Mesendoderm (in vitro differentiated cells): ENCODE measurements at regions not wholly inside any gene's neighbourhood (a gene's known extent, or its start where the extent isn't known, plus 50 kb on each side); places are given as distances from the start of the nearest gene placed in this dataset.

Experiments used
- DNase-seq: peaks from one replicate; pipeline ENCODE4 v3.0.0; 2013
- H2AK5ac ChIP-seq: 2 replicates; pipeline ENCODE4 v1.6.1; 2013; ENCODE audit warnings: low read length, inconsistent platforms
- H2BK120ac ChIP-seq: 2 replicates; pipeline ENCODE4 v1.6.1; 2013; ENCODE audit warnings: low read depth, mild to moderate bottlenecking, low read length, moderate library complexity, mixed read lengths
- H2BK15ac ChIP-seq: replicated peaks from 2 replicates; pipeline ENCODE4 v1.6.1; 2013; ENCODE audit warnings: low read depth, mild to moderate bottlenecking, moderate library complexity
- H2BK5ac ChIP-seq: 2 replicates; pipeline ENCODE4 v1.6.1; 2013; ENCODE audit warnings: low read length, inconsistent platforms
- H3K18ac ChIP-seq: 2 replicates; pipeline ENCODE4 v1.6.1; 2013; ENCODE audit warnings: mild to moderate bottlenecking, low read length, mixed read lengths
- H3K23ac ChIP-seq: one replicate; pipeline ENCODE4 v1.6.1; 2013; ENCODE audit warnings: low read length
- H3K27ac ChIP-seq: 2 replicates; pipeline ENCODE4 v1.5.1; 2013; ENCODE audit warnings: low read depth, mild to moderate bottlenecking, inconsistent platforms, low read length, moderate library complexity
- H3K27me3 ChIP-seq: 2 replicates; pipeline ENCODE4 v1.6.1; 2013; ENCODE audit warnings: low read length, control low read depth, mild to moderate bottlenecking, inconsistent platforms; ENCODE audit not compliant: insufficient read depth, poor library complexity
- H3K36me3 ChIP-seq: 2 replicates; pipeline ENCODE4 v1.6.1; 2013; ENCODE audit warnings: low read length, inconsistent platforms; ENCODE audit not compliant: control insufficient read depth, insufficient read depth
- H3K4ac ChIP-seq: one replicate; pipeline ENCODE4 v1.6.1; 2013; ENCODE audit warnings: low read depth, mild to moderate bottlenecking, low read length, moderate library complexity
- H3K4me1 ChIP-seq: 2 replicates; pipeline ENCODE4 v1.6.1; 2013; ENCODE audit warnings: low read depth, low read length, inconsistent platforms; ENCODE audit not compliant: control insufficient read depth
- H3K4me2 ChIP-seq: 2 replicates; pipeline ENCODE4 v1.6.1; 2013; ENCODE audit warnings: low read length
- H3K4me3 ChIP-seq: 2 replicates; pipeline ENCODE4 v1.5.1; 2013; ENCODE audit warnings: mild to moderate bottlenecking, low read length
- H3K56ac ChIP-seq: one replicate; pipeline ENCODE4 v1.6.1; 2013; ENCODE audit warnings: low read length
- H3K79me1 ChIP-seq: 2 replicates; pipeline ENCODE4 v1.6.1; 2013; ENCODE audit warnings: low read length, inconsistent platforms
- H3K79me2 ChIP-seq: 2 replicates; pipeline ENCODE4 v1.6.1; 2013; ENCODE audit warnings: mild to moderate bottlenecking, low read length; ENCODE audit not compliant: control insufficient read depth, insufficient read depth
- H3K9ac ChIP-seq: 2 replicates; pipeline ENCODE4 v1.6.1; 2013; ENCODE audit warnings: low read length, inconsistent platforms
- H4K5ac ChIP-seq: one replicate; pipeline ENCODE4 v1.6.1; 2013; ENCODE audit warnings: low read length
- H4K8ac ChIP-seq: one replicate; pipeline ENCODE4 v1.6.1; 2013; ENCODE audit warnings: low read depth, mild to moderate bottlenecking, control low read depth, low read length, moderate library complexity
- WGBS: extraction: QIAGEN DNeasy Blood & Tissue Kit; methylation state at CpG from one replicate; pipeline ENCODE4 v1.1.7; 2013; ENCODE audit warnings: low lambda C conversion rate, missing lambda C conversion rate; ENCODE audit not compliant: insufficient coverage; ENCODE audit errors: extremely low coverage; 5-methylcytosine and 5-hydroxymethylcytosine counted together

- Histone ChIP-seq H3K27me3 (no peaks in the 10 kb centered on the region), H3K4ac (peak overlapping the region; percentile 36), H3K23ac (no peak overlapping the region), H3K18ac (no peak overlapping the region), H2BK5ac (no peak overlapping the region), H2AK5ac (no peak overlapping the region), H3K9ac (no peak overlapping the region), H4K8ac (no peak overlapping the region), H3K4me2 (no peak overlapping the region), H3K4me1 (no peaks in the 10 kb centered on the region), H3K36me3 (no peaks in the 10 kb centered on the region), H2BK120ac (no peak overlapping the region), H4K5ac (no peak overlapping the region), H3K4me3 (no peak overlapping the region), H3K79me1 (no peaks in the 10 kb centered on the region), H3K27ac (no peak overlapping the region), H3K56ac (no peak overlapping the region), H3K79me2 (no peaks in the 10 kb centered on the region), H2BK15ac (no peak overlapping the region)
- no CpG with 5 or more reads among the region's 2 CpGs for WGBS
- no peak for DNase-seq
Observed at GRCh38 chr5:165775111-165775510, 2269.7 kb downstream of the MAT2B start.

- DNase-seq, result no peak
Observed at GRCh38 chr5:165779505-165779904, 2274.1 kb downstream of the MAT2B start.

GRCh38 chr5:165780901-165781300, 2275.5 kb downstream of the MAT2B start:
- Histone ChIP-seq H3K18ac (no peak overlapping the region), H4K8ac (no peak overlapping the region), H3K79me1 (no peaks in the 10 kb centered on the region), H3K9ac (no peak overlapping the region), H3K4me1 (no peaks in the 10 kb centered on the region), H2BK120ac (no peak overlapping the region), H3K36me3 (no peaks in the 10 kb centered on the region), H3K4ac (no peak overlapping the region), H3K56ac (no peak overlapping the region), H4K5ac (no peak overlapping the region), H3K79me2 (no peaks in the 10 kb centered on the region), H2BK5ac (no peak overlapping the region), H3K27ac (no peak overlapping the region), H2AK5ac (no peak overlapping the region), H3K27me3 (no peaks in the 10 kb centered on the region), H3K4me3 (no peak overlapping the region), H3K23ac (no peak overlapping the region), H3K4me2 (no peak overlapping the region), H2BK15ac (no peak overlapping the region)
- WGBS, result no CpG with 5 or more reads among the region's 5 CpGs
- DNase-seq, result no peak

More at GRCh38 chr5:165779505-165779904, 2274.1 kb downstream of the MAT2B start:
- H3K79me1 ChIP-seq, result no peaks in the 10 kb centered on the region
- no peak overlapping the region for H2AK5ac ChIP-seq
- H4K5ac ChIP-seq, result no peak overlapping the region
- no peak overlapping the region for H3K23ac ChIP-seq
- H4K8ac ChIP-seq, result no peak overlapping the region
- H2BK15ac ChIP-seq, result no peak overlapping the region
- H3K4me3 ChIP-seq, result no peak overlapping the region
- H2BK5ac ChIP-seq, result no peak overlapping the region
- no peaks in the 10 kb centered on the region for H3K36me3 ChIP-seq
- H3K4me2 ChIP-seq, result no peak overlapping the region
- no peaks in the 10 kb centered on the region for H3K27me3 ChIP-seq
- H3K4ac ChIP-seq, result no peak overlapping the region
- no peak overlapping the region for H2BK120ac ChIP-seq
- H3K4me1 ChIP-seq, result no peaks in the 10 kb centered on the region
- H3K18ac ChIP-seq, result no peak overlapping the region
- H3K27ac ChIP-seq, result no peak overlapping the region
- no peaks in the 10 kb centered on the region for H3K79me2 ChIP-seq
- no CpG with 5 or more reads among the region's 1 CpG for WGBS
- H3K9ac ChIP-seq, result no peak overlapping the region
- no peak overlapping the region for H3K56ac ChIP-seq

- Histone ChIP-seq H3K4me2 (no peak overlapping the region), H3K27ac (no peak overlapping the region), H3K27me3 (no peaks in the 10 kb centered on the region), H3K56ac (no peak overlapping the region), H2BK5ac (no peak overlapping the region), H3K4ac (no peak overlapping the region), H3K79me2 (no peaks in the 10 kb centered on the region), H2AK5ac (no peak overlapping the region), H3K79me1 (no peaks in the 10 kb centered on the region), H3K36me3 (no peaks in the 10 kb centered on the region), H4K5ac (no peak overlapping the region), H3K23ac (no peak overlapping the region), H2BK120ac (no peak overlapping the region), H2BK15ac (no peak overlapping the region), H3K9ac (no peak overlapping the region), H3K18ac (no peak overlapping the region), H3K4me3 (no peak overlapping the region), H4K8ac (no peak overlapping the region), H3K4me1 (no peaks in the 10 kb centered on the region)
- DNase-seq, result no peak
- WGBS, result no CpG with 5 or more reads among the region's 4 CpGs
Observed at GRCh38 chr5:165781738-165782137, 2276.3 kb downstream of the MAT2B start.

GRCh38 chr5:165783024-165783423, 2277.6 kb downstream of the MAT2B start:
- Histone ChIP-seq H2BK5ac (no peak overlapping the region), H3K79me2 (no peaks in the 10 kb centered on the region), H2BK120ac (no peak overlapping the region), H3K79me1 (no peaks in the 10 kb centered on the region), H2BK15ac (no peak overlapping the region), H2AK5ac (no peak overlapping the region), H3K27ac (no peak overlapping the region), H4K5ac (no peak overlapping the region), H3K23ac (no peak overlapping the region), H3K18ac (no peak overlapping the region), H4K8ac (no peak overlapping the region), H3K4ac (no peak overlapping the region), H3K9ac (no peak overlapping the region), H3K4me3 (no peak overlapping the region), H3K4me2 (no peak overlapping the region), H3K56ac (no peak overlapping the region), H3K27me3 (no peaks in the 10 kb centered on the region), H3K4me1 (no peaks in the 10 kb centered on the region), H3K36me3 (no peaks in the 10 kb centered on the region)
- DNase-seq, result no peak
- no CpG with 5 or more reads among the region's 4 CpGs for WGBS

GRCh38 chr5:165786073-165786472, 2280.7 kb downstream of the MAT2B start:
- Histone ChIP-seq H2AK5ac (no peak overlapping the region), H3K18ac (no peak overlapping the region), H3K4me1 (no peaks in the 10 kb centered on the region), H3K56ac (no peak overlapping the region), H2BK15ac (no peak overlapping the region), H4K8ac (no peak overlapping the region), H3K79me1 (no peaks in the 10 kb centered on the region), H3K4me2 (no peak overlapping the region), H4K5ac (no peak overlapping the region), H3K9ac (no peak overlapping the region), H3K79me2 (no peaks in the 10 kb centered on the region), H3K23ac (no peak overlapping the region), H3K4ac (no peak overlapping the region), H3K36me3 (no peaks in the 10 kb centered on the region), H3K27me3 (no peaks in the 10 kb centered on the region), H2BK5ac (no peak overlapping the region), H3K27ac (no peak overlapping the region), H2BK120ac (no peak overlapping the region), H3K4me3 (no peak overlapping the region)
- no CpG with 5 or more reads among the region's 3 CpGs for WGBS
- DNase-seq, result no peak
